Retina (tissue), 1 donor: ENCODE measurements at regions not wholly inside any gene's neighbourhood (a gene's known extent, or its start where the extent isn't known, plus 50 kb on each side); places are given as distances from the start of the nearest gene placed in this dataset.

ENCODE experiments used
- DNase-seq: peaks from one replicate; pipeline ENCODE4 v3.0.0-alpha.2; 2016

DNA sequence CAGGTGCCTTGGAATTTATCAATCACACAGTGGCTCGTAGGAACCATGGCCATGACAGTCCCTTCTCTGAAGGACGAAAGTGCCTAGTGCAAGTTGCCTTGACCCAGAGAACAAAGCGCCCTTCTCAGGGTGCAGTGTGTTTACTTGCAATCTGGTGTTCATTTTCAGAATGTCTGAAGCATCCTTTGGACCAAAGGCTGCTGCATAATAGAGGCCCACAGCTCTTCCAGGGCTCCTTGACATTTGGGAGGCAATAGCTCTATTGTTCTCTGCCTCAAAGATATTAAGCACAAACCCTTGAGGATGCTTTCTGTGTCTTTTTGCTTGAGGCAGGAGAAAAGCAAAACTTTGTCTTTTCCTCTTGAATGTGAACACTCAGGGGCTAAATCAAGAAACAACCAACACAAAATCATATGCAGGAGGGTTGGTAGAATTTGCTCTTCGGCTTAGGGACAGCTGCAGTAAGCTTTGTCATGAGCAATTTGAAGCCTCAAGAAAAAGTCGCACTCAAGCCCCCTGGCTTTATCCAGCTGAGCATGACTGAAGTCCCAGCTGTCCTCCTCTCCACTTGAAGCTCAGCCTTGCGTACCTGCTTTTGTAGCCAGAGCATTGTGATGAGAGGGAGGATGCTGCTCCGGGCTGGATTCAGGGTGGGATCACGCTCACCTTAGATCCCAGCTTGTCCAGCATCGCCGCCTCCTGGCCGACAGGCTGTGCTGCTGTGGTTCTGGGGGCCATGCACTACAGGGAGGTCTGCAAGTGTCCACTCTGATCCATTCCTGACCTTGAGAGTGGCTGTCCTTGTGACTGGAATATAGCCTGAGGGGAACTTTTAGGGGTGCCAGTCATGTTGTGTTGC lies 495.4 kb downstream of the CDH26 start:
- DNase-seq = peak; percentile 59

DNA sequence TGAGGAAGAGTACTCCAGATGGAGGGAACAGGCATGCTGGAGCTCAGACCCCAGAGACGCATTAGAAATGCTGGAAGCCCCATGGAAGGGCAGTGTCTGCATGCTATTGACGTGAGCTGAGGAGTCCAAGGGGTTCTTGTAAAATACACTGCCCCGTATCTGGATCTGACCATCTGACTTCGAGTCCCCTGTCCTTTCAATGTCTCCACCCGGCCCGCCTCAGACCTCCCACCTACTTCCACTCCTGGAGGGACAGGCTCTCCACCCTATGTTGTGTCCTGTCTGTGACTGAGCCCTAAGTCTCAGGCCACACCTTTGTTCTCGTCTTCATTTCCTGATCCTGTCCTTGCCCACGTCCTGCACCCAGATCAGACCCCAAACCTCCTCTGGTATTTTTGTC lies 496.3 kb downstream of the CDH26 start:
- no peak for DNase-seq

DNA sequence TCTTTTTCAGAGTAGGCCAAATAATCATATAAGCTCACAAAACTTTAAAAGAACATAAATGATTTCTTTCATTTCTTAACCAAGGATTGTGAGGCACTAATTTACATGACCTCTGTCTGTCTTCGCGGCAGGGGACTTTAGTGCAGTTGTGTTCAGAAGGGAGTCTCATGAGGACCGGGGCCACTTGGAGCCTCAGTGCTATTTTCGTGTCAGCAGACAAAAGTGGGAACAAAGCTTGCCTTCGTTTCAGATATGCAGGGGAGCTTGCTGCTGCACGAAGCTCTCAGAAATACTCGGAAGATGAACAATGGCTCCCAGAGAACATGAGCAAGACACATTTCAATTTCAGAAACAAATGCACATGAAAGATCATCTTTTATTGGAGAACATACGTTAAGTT lies 497.0 kb downstream of the CDH26 start:
- no peak for DNase-seq

DNA sequence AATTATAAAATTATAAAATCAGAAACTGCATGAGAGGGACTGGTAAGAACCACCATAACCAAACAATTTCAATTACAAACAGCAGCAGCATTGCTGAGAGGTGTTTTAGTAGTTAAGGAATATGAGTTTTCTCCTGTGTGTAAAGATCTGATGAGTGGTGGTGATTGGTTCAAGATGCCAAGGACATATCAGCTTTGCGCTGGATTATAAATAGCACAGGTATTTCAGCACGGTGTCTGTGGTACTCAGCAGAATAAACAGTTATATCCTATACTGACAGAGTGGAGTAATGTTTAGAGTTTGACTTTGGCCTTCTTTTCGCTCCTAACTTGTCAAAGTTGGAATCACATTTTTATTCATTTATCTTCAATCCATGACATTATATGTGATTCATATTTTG lies 501.0 kb downstream of the CDH26 start:
- no peak for DNase-seq

DNA sequence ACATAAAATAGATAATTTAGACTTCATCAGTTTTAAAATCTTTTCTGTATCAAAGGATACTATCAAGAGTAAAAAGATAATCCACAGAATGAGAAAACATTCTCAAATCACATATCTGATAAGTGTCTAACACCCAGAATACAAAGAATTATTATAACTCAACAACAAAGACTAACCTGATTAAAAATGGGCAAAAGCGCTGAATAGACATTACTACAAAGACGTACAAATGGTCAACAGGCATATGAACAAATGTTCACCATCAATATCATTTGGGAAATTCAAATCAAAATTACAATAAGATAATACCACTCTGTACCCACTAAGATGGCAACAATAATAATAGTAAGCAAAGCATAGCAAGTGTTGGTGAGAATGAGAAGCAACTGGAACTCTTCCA lies 503.8 kb downstream of the CDH26 start:
- DNase-seq = no peak

DNA sequence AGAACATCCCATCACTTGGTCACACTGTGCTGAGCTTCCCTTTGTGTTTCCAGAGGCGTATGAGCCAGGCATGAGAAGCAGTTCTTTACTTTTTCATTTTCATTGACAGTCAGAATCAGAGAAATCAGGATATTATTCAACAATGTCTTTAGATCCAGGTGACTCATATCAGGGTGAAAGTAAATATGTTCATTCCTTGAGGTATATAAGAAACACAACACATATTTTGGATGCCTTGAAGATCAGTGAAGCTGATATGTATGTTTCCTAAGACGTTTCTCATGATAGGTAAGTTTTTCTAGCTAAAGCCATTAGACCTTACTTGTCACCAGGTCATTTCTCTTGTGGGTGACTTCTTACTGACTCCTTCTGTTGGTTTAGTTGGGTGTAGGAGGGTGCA lies 505.6 kb downstream of the CDH26 start:
- DNase-seq = no peak

- DNase-seq = no peak
These were observed 507.2 kb downstream of the CDH26 start for GRCh38 chr20:60465439-60465838.

GRCh38 chr20:60465993-60466686 lies 507.9 kb downstream of the CDH26 start:
- no peak for DNase-seq

- no peak for DNase-seq
These were observed 508.4 kb downstream of the CDH26 start for GRCh38 chr20:60466687-60467022.

DNA sequence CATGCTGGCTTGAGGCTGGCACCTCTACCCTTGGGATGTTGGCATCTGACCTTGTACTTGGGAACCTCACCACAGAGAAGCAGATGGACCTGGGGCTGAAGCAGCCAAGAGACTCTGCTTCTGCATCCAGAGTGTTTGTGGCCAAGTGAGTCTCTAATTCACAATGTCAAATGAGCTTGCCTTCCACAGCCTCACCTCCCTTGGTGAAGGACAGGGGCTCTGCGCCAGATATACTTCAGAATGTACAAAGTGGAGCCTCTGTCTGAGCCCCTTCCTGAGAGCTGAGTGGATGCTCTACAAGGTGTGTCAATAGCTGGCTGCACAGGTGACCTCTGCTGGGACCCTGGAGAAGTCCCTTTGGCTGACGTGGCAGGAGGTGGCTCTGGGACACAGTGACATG lies 508.9 kb downstream of the CDH26 start:
- DNase-seq = no peak

DNA sequence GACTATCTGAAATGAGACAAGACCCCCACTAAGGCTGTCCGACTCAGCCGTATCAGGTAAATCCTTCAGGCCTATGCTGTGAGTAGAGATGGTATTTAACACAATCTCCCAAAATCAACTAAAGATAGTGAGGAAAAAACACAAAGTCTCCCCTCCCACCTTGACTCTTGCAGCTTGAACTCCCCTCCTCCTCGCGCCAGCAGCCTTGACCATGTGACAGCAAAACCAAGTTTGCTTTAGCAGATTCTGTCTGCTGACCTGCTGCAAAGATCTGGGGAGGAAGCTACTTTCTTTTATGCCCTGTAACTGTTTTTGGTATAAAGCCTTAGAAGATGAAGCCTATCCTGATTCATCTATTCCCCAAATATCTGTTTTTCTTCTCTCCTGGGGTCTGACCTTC lies 509.5 kb downstream of the CDH26 start:
- no peak for DNase-seq

- DNase-seq = no peak
These were observed 511.6 kb downstream of the CDH26 start for GRCh38 chr20:60469829-60470228.

- no peak for DNase-seq
These were observed 512.1 kb downstream of the CDH26 start for GRCh38 chr20:60470366-60470765.

DNA sequence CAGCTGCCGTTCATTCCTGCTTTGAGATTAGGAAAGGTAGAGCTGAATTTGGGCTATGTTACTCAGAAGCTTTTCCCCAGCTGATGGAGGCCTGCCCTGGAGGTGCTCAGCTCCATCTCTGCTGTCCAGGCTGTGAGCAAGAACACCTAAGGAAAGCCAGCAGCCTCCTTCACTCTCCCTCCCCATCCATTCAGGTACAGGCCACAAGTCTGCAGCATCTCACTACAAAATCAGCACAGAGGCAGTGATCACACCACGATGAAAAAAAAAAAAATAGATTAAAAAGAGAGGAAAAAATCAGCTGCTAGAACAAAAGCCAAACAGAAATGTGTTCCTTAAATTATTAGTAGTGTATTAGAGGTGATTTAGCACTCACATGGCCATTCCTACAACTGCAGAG lies 515.0 kb downstream of the CDH26 start:
- no peak for DNase-seq

GRCh38 chr20:60474385-60474910 lies 516.2 kb downstream of the CDH26 start:
- DNase-seq = no peak

DNA sequence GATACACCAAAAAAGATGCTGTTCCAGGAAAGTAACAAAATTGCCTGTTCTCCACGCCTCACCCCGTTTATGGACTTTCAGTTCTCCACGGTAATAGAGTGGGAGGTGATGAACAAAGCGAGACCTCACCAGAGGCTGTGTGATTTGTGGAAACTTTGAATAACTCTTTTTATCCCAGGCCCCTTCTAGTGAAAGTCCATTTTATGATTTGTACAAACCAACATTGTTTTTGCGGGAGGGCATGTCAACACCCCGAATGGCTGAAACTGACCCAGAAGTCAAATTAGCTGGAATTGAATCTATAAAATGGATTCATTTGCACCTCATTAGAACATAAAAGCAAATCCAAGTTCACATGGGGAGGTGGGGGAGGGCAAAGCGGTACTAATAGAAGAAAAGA lies 517.8 kb downstream of the CDH26 start:
- no peak for DNase-seq

GRCh38 chr20:60477958-60478357 lies 519.7 kb downstream of the CDH26 start:
- no peak for DNase-seq

- DNase-seq = no peak
These were observed 520.3 kb downstream of the CDH26 start for GRCh38 chr20:60478533-60478932.

DNA sequence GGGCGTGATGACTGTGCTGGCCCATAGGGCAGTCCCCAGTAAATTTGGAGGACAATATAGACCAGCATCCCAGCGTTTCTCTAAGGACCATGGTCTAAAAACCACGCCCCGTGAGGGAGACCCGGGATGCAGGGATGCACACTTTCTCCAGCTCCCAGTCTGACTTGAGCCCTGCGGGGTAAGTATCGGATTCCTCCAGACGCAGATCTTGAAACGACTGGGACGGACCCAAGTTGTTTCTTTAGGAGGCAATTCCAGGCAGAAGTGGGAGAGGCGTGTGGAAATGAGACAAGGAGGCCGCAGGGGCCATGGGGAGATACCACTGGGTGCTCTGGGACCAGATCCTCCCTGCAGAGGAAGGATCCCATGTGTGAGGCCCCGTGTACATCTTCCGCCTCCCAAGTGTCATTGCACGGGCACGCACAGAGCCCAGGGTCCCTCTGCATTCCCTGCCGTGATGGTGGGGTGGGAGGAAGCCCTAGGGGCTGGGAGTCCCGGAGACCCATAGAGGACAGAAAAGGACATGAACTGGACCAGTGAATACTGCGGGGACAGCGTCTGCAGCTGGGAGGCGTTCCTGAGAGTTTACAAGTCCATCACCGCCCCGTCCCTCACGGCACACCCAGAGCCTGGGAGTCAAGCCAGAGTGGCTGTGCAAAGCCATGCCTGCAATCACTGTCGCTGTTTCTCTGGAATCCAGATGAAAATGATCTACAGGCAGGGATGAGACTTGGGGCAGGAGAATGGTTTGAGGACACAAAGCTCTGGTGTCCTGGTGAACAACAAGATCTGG lies 522.9 kb downstream of the CDH26 start:
- DNase-seq = no peak

DNA sequence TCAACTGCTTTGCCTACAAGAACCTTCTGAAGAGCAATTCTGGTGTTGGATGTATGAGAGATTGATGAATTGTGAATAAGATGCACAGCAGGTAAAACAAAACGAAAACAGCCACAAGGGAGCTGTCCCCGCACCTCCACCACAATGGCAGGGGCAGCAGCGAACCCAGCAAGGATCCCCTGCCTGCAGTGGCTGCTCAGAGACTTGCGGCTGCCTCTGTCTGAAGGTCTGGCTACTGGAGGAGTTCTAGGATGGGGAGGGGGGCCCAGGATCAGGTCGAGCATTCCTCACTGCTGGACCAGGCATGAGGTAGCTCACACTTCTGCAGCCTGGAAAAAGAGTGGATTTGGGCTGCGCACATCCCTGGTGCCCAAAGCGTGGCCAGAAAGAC lies 523.5 kb downstream of the CDH26 start:
- DNase-seq = no peak

GRCh38 chr20:60482221-60483008 lies 524.2 kb downstream of the CDH26 start:
- no peak for DNase-seq

- DNase-seq = no peak
These were observed 525.1 kb downstream of the CDH26 start for GRCh38 chr20:60483371-60483770.

DNA sequence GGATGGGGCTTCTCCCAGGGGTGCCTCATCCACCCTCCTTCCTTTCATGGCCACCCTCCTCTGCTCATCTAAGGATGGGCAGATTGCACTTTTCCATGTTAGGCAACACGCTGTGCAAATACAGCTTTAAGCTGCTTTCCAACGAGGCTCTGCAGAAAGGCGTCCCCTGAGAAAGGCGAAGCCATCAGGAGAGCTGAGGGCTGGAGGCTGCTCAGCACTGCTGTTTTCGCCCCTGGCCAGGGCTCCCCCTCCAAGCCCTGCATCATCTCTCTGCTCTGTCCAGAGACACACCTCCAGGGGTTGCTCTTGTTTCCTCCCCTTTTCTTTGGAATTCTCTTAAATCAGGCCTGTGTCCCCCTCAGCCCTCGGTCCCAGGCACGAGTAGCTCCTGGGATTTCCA lies 526.1 kb downstream of the CDH26 start:
- no peak for DNase-seq
